Gastrocnemius medialis (tissue), 4 donors: ENCODE measurements at regions not wholly inside any gene's neighbourhood (a gene's known extent, or its start where the extent isn't known, plus 50 kb on each side); places are given as distances from the start of the nearest gene placed in this dataset.

Experiments used
- CTCF ChIP-seq, 5 experiments: fragments of 450-650 bp in 3 of 5; fragments of 200-600 bp in 2 of 5; sonication (generic) in 2 of 5; IDR thresholded peaks in 4 of 5; conservative IDR thresholded peaks in 1 of 5; 1 replicate in 4 of 5; 2 replicates in 1 of 5; pipeline ENCODE4 v1.5.1; 2016 to 2019; ENCODE audit warnings: antibody characterized with exemption in 5 of 5, mild to moderate bottlenecking in 3 of 5, moderate library complexity in 3 of 5
- POLR2A ChIP-seq, 2 donors: fragments of 450-650 bp; IDR thresholded peaks; one replicate each; pipeline ENCODE4 v1.6.1; 2017; ENCODE audit warnings: antibody characterized with exemption in 2 of 2, mild to moderate bottlenecking in 2 of 2, moderate library complexity in 2 of 2

- TF ChIP-seq CTCF (IDR thresholded peaks at IDR 0.05 in 4 of 5, conservative IDR thresholded peaks at IDR 0.05 in 1 of 5) (no peak), POLR2A (IDR thresholded peaks at IDR 0.05) (no peak)
Measured at GRCh38 chrX:117839544-117839943, 277.1 kb downstream of the KLHL13 start.
